RWPE2 (cell line): ENCODE measurements at regions not wholly inside any gene's neighbourhood (a gene's known extent, or its start where the extent isn't known, plus 50 kb on each side); places are given as distances from the start of the nearest gene placed in this dataset.
"Not testable (repeated sequence)": the region's sequence is repeated elsewhere in the genome, so short reads cannot be mapped to it uniquely, and the experiment has no call there.

ENCODE experiments used
- ATAC-seq: fragments of 200-7000 bp; cut with Tn5 transposase; 3 replicates; pipeline ENCODE4 v1.9.1; 2021; ENCODE audit warnings: low read depth
- DNase-seq: peaks from one replicate; pipeline ENCODE4 v3.0.0-alpha.2; 2020; ENCODE audit warnings: low spot score
- H3K27ac ChIP-seq: fragments of 450-650 bp; 2 replicates; pipeline ENCODE4 v1.5.1; 2017; ENCODE audit warnings: mild to moderate bottlenecking; ENCODE audit not compliant: poor library complexity, severe bottlenecking
- H3K27me3 ChIP-seq: fragments of 250-450 bp; sonication (Bioruptor Pico); 2 replicates; pipeline ENCODE4 v1.5.1; 2021; ENCODE audit warnings: mild to moderate bottlenecking, moderate library complexity; ENCODE audit not compliant: insufficient read depth, poor library complexity, severe bottlenecking
- H3K36me3 ChIP-seq: fragments of 250-450 bp; sonication (Bioruptor Pico); 2 replicates; pipeline ENCODE4 v1.5.1; 2020; ENCODE audit warnings: low read depth, mild to moderate bottlenecking, moderate library complexity
- H3K4me1 ChIP-seq: fragments of 250-450 bp; sonication (Bioruptor Pico); 2 replicates; pipeline ENCODE4 v1.5.1; 2021; ENCODE audit warnings: mild to moderate bottlenecking, moderate library complexity; ENCODE audit not compliant: insufficient read depth, poor library complexity, severe bottlenecking
- H3K4me3 ChIP-seq: fragments of 250-450 bp; sonication (Bioruptor Pico); 2 replicates; pipeline ENCODE4 v1.5.1; 2021; ENCODE audit warnings: mild to moderate bottlenecking, moderate library complexity; ENCODE audit not compliant: severe bottlenecking
- H3K9me3 ChIP-seq: fragments of 250-450 bp; sonication (Bioruptor Pico); 2 replicates; pipeline ENCODE4 v1.5.1; 2021; ENCODE audit warnings: mild to moderate bottlenecking, moderate library complexity; ENCODE audit not compliant: severe bottlenecking
- TF ChIP-seq, protein P1 (sequence below): fragments of 450-650 bp; IDR thresholded peaks from one replicate; pipeline ENCODE4 v1.5.1; 2017; ENCODE audit warnings: mild to moderate bottlenecking, moderate library complexity; ENCODE audit not compliant: poor library complexity, severe bottlenecking

DNA sequence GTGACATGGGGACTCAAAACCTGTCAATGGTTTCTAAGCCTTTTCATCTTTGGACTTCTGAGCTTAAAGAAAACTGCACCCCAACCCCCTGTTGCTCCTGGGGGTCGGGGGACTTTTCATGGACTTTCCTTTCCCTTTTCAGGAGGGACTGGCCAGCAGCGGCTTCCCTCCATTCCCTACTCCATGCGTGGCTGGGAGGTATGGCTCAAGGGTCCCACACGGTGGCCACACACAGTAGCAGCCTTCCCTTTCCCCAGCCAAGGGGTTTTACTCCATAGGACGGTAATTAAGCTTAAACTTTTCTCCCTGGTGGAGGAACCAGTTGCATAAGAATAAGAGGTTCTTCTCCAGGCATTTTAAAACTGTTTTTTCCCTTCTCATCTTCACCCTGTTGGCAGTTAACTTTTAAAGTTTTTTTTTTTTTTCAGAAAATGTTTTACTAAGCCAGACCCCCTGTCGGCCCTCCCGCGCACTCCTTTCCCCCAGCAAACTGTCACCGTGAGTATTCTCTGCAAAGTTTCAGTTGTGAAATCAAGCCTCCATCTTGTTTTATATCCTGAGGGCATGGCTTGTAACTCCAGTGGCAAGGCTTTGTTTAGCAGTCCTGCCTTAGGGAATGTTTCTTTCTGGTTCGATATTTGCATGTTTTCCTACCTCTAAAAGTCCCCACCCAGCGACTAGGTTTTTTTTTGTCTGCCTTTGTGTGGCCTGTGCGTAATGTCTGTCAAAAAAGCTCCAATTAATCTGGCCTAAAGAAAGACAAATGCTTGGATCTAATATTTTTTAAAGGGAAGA, 325.7 kb downstream of the TLL1 start:
- no peak for DNase-seq

DNA sequence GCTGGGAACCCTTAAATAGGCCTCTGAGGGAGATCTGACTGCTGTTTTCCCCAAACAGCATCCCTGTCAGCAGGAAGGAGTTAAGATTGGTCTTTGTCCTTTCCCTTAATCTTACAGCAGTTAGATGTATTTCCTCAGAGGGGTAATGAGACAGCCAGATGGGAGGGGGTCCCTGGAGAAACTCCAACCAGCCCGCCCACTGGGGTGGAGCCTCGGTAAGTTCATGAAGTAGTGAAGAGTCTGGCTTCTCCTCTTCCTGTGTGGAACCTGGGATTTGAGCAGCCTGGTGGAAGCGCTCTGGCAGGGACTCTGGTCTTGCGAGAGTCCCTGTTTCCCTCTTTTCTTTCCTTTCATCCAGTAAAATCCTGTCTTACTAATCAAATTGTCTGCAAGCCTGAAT, 330.0 kb downstream of the TLL1 start:
- Histone ChIP-seq H3K4me3 (no peak overlapping the region), H3K27ac (no peak overlapping the region), H3K4me1 (no peaks in the 10 kb centered on the region), H3K9me3 (no peaks in the 10 kb centered on the region), H3K27me3 (no peaks in the 10 kb centered on the region), H3K36me3 (no peaks in the 10 kb centered on the region)
- ATAC-seq (no peak), DNase-seq (no peak)
- TF ChIP-seq, protein P1, sequence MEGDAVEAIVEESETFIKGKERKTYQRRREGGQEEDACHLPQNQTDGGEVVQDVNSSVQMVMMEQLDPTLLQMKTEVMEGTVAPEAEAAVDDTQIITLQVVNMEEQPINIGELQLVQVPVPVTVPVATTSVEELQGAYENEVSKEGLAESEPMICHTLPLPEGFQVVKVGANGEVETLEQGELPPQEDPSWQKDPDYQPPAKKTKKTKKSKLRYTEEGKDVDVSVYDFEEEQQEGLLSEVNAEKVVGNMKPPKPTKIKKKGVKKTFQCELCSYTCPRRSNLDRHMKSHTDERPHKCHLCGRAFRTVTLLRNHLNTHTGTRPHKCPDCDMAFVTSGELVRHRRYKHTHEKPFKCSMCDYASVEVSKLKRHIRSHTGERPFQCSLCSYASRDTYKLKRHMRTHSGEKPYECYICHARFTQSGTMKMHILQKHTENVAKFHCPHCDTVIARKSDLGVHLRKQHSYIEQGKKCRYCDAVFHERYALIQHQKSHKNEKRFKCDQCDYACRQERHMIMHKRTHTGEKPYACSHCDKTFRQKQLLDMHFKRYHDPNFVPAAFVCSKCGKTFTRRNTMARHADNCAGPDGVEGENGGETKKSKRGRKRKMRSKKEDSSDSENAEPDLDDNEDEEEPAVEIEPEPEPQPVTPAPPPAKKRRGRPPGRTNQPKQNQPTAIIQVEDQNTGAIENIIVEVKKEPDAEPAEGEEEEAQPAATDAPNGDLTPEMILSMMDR: no peak

More for the DNA sequence above, 325.7 kb downstream of the TLL1 start:
- H3K4me3 ChIP-seq: no peak overlapping the region
- H3K4me1 ChIP-seq: no peaks in the 10 kb centered on the region
- H3K27ac ChIP-seq: no peak overlapping the region
- TF ChIP-seq, protein P1: no peak
- no peaks in the 10 kb centered on the region for H3K36me3 ChIP-seq
- no peaks in the 10 kb centered on the region for H3K27me3 ChIP-seq
- no peak for ATAC-seq
- no peaks in the 10 kb centered on the region for H3K9me3 ChIP-seq

DNA sequence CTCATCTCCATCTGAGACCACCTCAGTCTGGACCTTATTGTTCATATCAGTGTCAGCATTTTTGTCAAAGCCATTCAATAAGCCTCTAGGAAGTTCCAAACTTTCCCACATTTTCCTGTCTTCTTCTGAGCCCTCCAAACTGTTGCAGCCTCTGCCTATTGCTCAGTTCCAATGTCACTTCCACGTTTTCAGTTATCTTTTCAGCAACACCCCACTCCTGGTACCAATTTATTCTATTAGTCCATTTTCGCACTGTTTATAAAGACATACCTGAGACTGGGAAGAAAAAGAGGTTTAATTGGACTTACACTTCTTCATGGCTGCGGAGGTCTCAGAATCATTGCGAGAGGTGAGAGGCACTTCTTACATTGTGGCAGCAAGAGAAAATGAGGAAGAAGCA, 339.3 kb downstream of the TLL1 start:
- not testable (repeated sequence) for H3K4me3 ChIP-seq, H3K36me3 ChIP-seq, H3K4me1 ChIP-seq, H3K9me3 ChIP-seq, H3K27me3 ChIP-seq, ATAC-seq, H3K27ac ChIP-seq, DNase-seq

DNA sequence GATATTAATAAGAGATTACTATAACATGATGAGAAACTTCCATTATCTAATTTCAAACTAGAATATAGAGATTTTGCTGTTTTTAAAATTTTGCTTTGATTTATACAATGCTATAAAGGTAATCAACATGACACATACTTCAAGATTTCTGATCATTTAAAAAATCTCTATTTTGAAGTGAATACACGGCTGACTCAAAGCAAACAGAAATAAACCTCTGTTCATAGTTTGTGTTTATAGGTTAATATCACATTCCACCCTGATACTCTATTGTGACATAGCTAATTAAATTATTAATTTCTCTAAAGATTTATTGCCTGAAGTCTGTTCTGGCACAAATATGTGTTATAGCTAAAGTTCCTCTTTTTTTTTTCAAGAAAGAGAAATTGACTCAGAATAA, 349.2 kb downstream of the TLL1 start:
- Histone ChIP-seq H3K4me3 (no peak overlapping the region), H3K36me3 (no peaks in the 10 kb centered on the region), H3K27ac (no peak overlapping the region), H3K9me3 (no peaks in the 10 kb centered on the region), H3K4me1 (no peaks in the 10 kb centered on the region), H3K27me3 (no peaks in the 10 kb centered on the region)
- no peak for ATAC-seq
- TF ChIP-seq, protein P1: no peak
- DNase-seq: no peak

DNA sequence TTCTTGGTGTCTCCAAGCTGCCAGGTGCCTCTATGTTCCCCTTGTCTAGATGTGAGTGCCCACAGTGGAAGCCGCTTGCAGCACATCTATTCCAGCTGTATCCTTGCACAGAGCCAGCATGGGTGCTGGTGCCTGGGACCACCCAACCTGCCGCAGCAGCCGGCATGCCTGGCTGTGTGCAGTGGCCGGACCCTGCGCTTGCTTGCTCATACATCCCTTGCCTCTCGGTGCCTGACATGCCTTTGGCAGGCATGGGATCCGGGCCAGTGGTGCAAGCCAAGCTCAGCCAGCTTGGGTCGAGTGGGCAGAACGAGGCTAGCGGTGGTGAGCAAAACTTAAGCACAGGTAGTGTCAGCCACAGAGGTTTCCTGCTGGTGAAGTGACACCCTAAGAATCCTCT, 355.1 kb downstream of the TLL1 start:
- no peaks in the 10 kb centered on the region for H3K36me3 ChIP-seq
- DNase-seq (no peak), ATAC-seq (no peak)
- no peaks in the 10 kb centered on the region for H3K27me3 ChIP-seq
- H3K4me3 ChIP-seq: no peak overlapping the region
- H3K9me3 ChIP-seq: no peaks in the 10 kb centered on the region
- no peak overlapping the region for H3K27ac ChIP-seq
- H3K4me1 ChIP-seq: no peaks in the 10 kb centered on the region
- TF ChIP-seq, protein P1: no peak
